Renal cortical epithelial cell (primary cell): ENCODE measurements at regions not wholly inside any gene's neighbourhood (a gene's known extent, or its start where the extent isn't known, plus 50 kb on each side); places are given as distances from the start of the nearest gene placed in this dataset.

Experiments
- DNase-seq: peaks from one replicate; pipeline ENCODE4 v3.0.0-alpha.2; 2011; ENCODE audit warnings: low read depth

GRCh38 chr2:191738003-191738402, 60.1 kb downstream of the NABP1 start:
- no peak for DNase-seq

DNA sequence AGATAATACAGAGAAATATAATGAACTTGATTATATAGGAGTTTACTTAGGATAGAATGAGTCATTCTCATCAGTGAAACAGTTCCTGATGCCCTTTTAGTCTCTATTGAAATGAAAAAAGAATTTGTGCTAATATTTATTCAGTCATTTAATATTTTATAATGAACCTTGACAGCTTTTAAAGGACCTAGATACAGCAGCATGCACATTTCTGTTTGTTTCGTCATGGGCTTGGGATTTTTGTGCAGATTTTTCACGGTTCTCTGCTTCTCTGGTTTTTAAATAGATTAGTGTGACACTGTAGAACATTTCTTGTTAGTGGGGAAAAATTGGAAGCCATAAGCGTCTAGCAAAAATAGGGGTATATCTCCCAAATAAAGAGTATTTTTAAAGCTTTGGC, 60.7 kb downstream of the NABP1 start:
- no peak for DNase-seq

DNA sequence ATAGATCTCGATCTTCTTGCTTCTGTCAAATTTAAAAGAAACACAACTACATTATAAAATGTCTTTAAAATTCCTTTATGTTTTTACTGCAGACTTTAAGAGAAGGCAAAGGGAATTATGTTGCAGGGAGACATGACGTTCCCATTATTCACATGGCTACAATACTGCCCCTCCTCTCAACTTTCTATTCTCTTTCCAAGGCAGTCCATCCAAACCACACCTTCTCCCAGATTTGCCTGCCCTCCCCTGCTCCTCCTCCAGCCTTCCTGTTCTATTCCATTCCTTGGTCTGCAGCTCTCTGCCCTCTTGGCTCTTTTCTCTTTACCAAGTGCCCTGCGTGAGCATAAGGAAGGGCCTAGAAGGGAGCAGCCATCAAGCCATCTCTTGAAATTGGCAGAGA, 61.3 kb downstream of the NABP1 start:
- DNase-seq: no peak

DNA sequence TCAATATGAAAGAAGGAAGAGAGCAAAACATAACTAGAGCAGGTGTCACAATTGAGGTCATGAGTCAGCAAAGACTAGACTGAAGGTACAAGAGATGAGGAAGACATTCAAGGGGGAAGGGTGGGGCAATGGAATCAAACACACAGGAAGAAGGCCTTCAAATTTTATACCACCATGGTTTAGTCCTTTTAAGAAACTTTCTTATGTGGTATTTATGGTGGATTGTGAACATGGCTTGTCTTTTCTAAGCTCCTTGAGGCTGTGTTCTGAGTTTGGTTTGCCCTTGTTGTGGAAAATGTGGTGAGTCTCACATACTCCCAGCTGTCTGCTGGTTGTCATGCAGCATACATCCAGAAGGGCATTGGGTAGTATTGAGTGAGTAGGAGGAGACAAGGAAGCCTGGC, 62.1 kb downstream of the NABP1 start:
- no peak for DNase-seq

DNA sequence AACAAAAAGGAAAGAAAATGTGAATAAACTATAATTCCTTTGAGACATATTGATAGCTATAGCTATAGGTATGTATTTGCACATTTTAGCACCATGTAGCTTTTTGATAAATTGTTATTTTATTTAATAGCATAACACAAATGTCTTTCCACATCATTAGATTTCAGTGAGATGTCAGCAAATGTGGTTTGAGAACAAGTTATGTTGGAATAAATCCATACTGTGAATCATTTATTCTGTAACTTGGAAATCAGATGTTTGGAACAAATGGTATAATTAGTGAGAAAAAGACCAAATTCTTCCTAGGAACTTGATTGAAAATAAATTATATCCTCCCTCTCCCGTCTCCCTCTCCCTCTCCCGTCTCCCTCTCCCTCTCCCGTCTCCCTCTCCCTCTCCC, 62.8 kb downstream of the NABP1 start:
- no peak for DNase-seq

DNA sequence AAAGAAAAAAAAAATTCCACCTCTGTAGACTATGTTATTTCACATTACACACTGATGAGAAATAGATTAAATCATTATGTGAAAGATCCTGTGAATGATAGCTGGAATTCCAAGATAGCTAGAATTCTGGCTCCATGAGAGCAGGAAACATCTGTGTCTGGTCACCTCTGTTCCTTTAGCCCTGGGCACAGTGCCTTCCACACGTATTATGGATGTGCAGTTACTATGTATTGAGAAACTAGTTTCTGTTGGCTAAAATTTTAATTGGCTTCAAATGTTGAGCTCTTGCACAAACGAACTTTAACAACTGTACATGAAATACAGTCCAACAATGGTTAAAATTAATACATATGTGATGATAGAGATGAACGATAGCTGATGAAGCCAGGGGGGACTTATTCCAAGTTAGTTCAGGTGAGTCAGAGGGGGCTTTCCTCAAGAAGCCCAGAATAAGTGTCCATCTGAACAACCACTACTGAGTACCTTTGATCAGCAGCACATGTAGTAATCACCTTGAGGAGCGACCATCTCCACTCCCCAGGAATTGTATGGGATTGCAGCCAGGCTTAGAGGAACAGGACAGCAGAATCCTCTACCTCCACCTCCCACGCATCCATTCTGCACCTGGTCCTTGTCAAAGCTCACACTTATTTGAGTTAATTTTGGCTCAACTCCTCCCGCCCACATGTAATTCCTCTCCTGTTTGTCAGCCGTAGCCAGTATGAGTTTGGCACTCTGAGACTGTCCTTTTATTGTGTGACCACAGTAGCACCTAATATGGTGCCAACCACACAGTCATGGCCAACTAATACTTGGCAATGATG, 68.6 kb downstream of the NABP1 start:
- DNase-seq: no peak

- no peak for DNase-seq
Measured at GRCh38 chr2:191747170-191747530, 69.2 kb downstream of the NABP1 start.

DNA sequence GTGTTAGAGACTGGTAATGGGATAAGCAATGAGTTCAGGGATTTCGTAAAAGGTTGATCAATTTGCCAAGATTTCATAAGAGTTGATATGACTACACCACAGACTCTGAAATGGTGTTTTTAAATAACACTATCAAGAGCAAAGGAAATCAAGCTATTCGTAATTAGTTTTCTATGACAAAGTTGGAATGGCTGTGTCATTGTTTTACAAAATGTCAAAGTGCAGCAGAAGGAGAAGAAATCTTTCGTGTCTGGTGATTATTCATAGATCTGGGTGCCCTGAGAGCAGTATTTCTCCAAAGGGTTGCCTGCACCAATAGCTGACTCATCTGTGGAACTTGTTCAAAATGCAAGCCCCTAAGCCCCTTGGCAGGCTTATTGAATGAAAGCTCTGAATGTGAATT, 70.1 kb downstream of the NABP1 start:
- peak; percentile 50 for DNase-seq

GRCh38 chr2:191748528-191749180, 70.7 kb downstream of the NABP1 start:
- no peak for DNase-seq

GRCh38 chr2:191749181-191749540, 71.2 kb downstream of the NABP1 start:
- DNase-seq: no peak

DNA sequence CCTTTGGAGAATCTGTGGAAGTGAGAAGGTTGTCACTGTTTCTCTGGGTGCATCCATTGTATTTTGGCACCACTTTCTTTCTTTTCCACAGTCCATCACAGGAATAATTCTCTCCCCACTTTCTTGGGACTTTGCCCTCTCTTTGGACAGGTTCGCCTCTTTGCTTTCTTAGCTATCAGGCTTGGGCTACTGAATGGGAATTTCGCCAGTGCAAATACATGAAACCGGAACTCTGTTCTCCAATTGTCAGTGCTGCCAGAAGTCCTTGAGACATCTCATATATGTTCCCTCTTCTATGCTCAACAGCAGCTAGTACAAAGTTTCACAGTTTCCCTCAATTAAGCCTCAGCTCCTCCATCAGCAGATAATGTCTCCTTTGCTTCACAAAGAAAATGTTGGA, 76.2 kb downstream of the NABP1 start:
- no peak for DNase-seq

GRCh38 chr2:191756761-191757160, 78.8 kb downstream of the NABP1 start:
- DNase-seq: no peak

DNA sequence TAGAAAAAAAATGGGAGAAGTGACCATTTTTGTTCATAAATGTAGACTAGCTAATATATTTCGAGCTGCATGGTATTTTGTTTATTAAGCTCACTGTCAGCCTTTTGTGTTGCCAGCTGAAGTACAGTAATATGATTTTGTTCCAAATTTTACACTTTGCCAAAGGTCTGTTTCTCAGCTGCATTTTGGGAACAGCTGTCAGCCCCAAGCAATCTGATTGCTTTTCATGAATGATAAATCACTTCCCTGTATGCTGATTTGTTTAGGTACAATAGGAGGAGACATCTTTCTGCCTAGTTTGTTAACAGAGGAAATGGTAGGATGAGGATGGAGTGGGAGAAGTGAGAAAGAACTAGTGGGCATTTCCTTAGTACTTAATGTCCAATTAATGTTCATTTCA, 79.3 kb downstream of the NABP1 start:
- DNase-seq: no peak

DNA sequence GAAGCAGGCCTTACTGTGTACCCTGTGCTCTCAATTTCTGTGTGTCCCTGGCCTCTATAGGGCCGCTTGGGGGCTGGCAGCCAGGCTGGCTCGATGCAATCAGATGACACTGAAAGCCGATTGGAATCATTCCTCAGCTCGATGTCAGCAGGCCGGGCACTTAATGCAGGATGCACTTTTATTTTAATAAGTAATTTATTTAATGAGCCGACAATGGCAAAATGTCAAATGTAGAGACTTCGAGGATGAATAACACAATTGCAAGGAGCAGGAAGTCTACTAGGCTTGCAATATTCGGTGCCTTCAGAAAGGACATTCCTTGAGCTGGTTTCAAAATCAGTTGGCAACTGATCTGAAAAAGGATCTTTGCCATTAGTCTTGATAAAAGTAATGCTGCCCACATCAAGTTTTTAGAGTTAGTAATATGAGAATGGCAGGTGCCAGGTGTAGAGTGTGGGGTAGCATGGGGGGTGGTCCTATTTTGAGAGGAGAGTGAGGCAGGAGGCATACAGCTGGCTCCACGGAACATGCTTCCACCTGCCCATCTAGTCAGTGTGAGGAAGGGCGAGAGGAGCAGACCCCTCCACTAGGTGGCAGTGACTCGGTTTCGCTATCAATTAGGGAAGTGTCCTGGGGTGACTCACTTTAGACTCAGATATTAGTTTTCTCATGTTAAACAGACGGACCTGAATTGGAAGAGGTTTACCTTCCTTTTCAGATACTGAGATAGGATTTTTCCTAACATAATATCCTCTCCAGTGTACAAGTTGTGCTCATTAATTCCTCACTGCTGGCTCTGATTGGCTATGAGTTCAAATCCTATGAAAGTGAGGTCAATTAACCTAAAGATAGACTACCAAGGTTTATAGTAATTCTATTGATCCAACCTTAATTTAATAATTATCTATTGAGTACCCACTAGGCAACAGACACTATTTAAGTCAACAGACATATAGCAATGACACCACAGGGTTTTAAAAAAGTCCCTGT, 80.9 kb downstream of the NABP1 start:
- DNase-seq: peak; percentile 81

- no peak for DNase-seq
Measured at GRCh38 chr2:191759680-191760079, 81.7 kb downstream of the NABP1 start.

DNA sequence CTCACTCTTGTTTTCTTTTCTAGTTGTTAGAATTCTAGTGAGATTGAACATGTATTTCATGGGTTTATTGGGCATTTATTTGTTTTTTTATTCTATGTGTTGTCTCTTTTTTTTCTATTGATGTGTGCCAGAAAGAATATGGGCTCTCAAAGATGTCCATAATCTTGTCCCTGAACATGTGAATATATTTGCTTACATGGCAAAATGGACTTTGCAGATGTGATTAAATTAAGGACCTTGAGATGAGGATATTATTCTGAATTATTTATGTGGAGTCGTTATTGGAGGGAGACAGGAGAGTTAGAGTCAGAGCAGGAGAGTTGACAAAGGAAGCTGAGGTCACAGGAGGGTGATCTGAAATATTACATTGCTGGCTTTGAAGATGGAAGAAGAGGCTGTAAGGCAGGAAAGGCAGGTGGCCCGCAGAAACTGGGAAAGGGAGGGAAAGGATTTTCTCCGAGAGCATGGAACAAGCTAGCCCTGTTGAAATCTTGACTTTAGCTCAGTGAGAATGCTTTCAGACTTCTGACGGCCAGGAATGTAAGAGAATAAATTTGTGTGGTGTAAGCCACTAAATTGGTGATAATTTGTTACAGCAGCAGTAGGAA, 82.8 kb downstream of the NABP1 start:
- no peak for DNase-seq

DNA sequence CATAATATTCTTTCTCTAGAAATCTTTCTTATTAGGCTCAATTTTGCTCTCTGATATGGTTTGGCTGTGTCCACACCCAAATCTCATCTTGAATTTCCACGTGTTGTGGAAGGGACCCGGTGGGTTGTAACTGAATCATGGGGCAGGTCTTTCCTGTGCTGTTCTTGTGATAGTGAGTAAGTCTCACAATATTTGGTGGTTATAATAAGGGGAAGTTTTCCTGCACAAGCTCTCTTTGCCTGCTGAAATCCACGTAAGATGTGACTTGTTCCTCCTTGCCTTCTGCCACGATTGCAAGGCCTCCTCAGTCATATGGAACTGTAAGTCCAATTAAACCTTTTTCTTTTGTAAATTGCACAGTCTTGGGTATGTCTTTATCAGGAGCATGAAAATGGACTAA, 73.8 kb downstream of the CAVIN2 start:
- DNase-seq: no peak

DNA sequence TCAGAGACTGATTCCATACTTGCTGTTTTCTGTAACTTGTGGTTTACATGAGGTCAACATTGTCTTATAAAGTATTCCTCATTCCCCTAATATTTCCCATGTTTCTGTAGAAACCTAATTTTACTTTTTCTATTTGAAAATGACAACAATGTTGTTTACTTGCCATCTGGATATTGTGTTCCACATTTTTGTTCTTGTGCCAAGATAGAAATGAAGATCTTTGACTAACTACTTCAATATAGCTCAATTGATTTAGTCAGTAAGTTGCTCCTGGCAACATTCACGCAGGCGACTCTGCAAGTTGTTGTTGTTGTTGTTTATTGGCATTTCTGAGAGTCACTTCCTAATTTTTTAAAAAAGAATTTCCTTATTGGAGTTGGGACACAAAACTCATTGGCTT, 69.5 kb downstream of the CAVIN2 start:
- no peak for DNase-seq

DNA sequence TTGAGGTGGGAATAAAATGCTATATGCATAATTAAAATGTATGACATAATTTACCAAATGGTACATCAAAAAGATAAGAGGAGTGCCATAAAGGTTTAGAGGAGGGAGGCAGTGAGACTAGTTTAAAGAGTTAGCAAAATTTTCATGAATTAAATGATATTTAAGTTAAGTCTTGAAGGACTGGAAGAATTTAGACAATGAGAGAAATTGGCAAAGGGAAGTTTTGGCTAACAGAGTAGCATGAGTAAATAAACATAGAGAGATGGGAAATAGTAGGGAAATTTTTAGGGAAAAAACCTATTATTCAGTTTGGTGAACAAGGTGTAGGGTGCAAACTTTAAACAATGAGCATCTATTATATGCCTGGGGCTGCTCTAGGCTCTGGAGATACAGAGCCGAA, 68.8 kb downstream of the CAVIN2 start:
- no peak for DNase-seq

DNA sequence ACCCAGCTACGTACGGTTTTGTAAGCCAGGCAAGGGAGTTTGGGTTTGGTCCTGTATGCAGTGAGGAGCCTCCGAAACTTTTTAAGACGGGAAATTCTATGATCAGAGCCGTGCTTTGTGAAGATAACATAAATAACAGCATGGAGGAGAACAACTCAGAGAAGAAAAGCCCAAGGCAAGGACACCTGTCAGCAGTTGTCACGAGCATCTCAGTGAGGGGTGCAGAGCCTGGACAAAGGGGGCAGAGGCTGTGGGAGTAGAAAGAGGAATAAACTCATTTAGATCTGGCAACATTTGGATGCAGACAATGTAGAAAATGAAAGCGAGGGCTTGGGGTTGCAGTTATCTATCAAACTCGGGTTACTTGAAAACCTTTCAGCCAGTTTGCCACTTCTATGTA, 64.5 kb downstream of the CAVIN2 start:
- DNase-seq: no peak

- no peak for DNase-seq
Measured at GRCh38 chr2:191783416-191783815, 63.5 kb downstream of the CAVIN2 start.
